CD14-positive monocyte (primary cell): ENCODE measurements at regions not wholly inside any gene's neighbourhood (a gene's known extent, or its start where the extent isn't known, plus 50 kb on each side); places are given as distances from the start of the nearest gene placed in this dataset.

ENCODE experiments used
- DNase-seq, 3 donors: peaks; one replicate each; pipeline ENCODE4 v3.0.0-alpha.2; 2011 to 2022
- H2AFZ ChIP-seq: 2 replicates; pipeline ENCODE4 v1.6.0; 2012; ENCODE audit warnings: mild to moderate bottlenecking, low read depth, low read length, inconsistent platforms; ENCODE audit not compliant: insufficient read depth, poor library complexity, severe bottlenecking
- H3K27ac ChIP-seq, 2 donors: 1 replicate in 1 of 2; 2 replicates in 1 of 2; pipeline ENCODE4 v1.5.1; 2012 to 2013; ENCODE audit warnings: low read length in 2 of 2, control low read depth in 1 of 2, inconsistent platforms in 1 of 2, low read depth in 1 of 2, mild to moderate bottlenecking in 1 of 2
- H3K27me3 ChIP-seq, 2 donors: one replicate each; pipeline versions ENCODE4 v1.6.0 to v1.6.1; 2011 to 2013; ENCODE audit warnings: low read length in 2 of 2; ENCODE audit not compliant: control insufficient read depth in 2 of 2, insufficient read depth in 2 of 2
- H3K36me3 ChIP-seq, 2 donors: replicated peaks in 1 of 2; 1 replicate in 1 of 2; 2 replicates in 1 of 2; pipeline versions ENCODE4 v1.5.1 to v1.6.1; 2012 to 2013; ENCODE audit warnings: low read length in 2 of 2, control low read depth in 1 of 2, inconsistent platforms in 1 of 2, mild to moderate bottlenecking in 1 of 2; ENCODE audit not compliant: insufficient read depth in 2 of 2, control insufficient read depth in 1 of 2
- H3K4me1 ChIP-seq, 2 donors: 1 replicate in 1 of 2; 2 replicates in 1 of 2; pipeline versions ENCODE4 v1.5.1 to v1.6.1; 2012 to 2013; ENCODE audit warnings: low read length in 2 of 2, control low read depth in 1 of 2, inconsistent platforms in 1 of 2, mild to moderate bottlenecking in 1 of 2, moderate library complexity in 1 of 2; ENCODE audit not compliant: insufficient read depth in 2 of 2, control insufficient read depth in 1 of 2
- H3K4me2 ChIP-seq: replicated peaks from 2 replicates; pipeline ENCODE3; 2012; ENCODE audit warnings: low read length, moderate library complexity, mild to moderate bottlenecking; ENCODE audit not compliant: poor library complexity, severe bottlenecking; ENCODE audit errors: extremely low read depth
- H3K4me3 ChIP-seq, 3 experiments: fragments of 200-600 bp in 1 of 3; sonication (generic) in 1 of 3; replicated peaks in 1 of 3; 1 replicate in 2 of 3; 2 replicates in 1 of 3; pipeline ENCODE4 v1.5.1; 2011 to 2013; ENCODE audit warnings: low read length in 3 of 3, mild to moderate bottlenecking in 3 of 3, control low read depth in 2 of 3, low read depth in 2 of 3, inconsistent platforms in 1 of 3, moderate library complexity in 1 of 3
- H3K79me2 ChIP-seq: 2 replicates; pipeline ENCODE4 v1.6.0; 2012; ENCODE audit warnings: mild to moderate bottlenecking, control low read depth, inconsistent platforms, low read length, moderate library complexity; ENCODE audit not compliant: insufficient read depth
- H3K9ac ChIP-seq: 2 replicates; pipeline ENCODE4 v1.6.0; 2017; ENCODE audit warnings: low read length, mild to moderate bottlenecking; ENCODE audit not compliant: insufficient read depth, poor library complexity, severe bottlenecking
- H3K9me3 ChIP-seq, 2 donors: replicated peaks in 1 of 2; 1 replicate in 1 of 2; 2 replicates in 1 of 2; pipeline versions ENCODE4 v1.5.1 to v1.6.1; 2012 to 2013; ENCODE audit warnings: low read length in 2 of 2, control low read depth in 1 of 2; ENCODE audit not compliant: control insufficient read depth in 1 of 2, insufficient read depth in 1 of 2
- H4K20me1 ChIP-seq: 2 replicates; pipeline ENCODE4 v1.6.0; 2012; ENCODE audit warnings: mild to moderate bottlenecking, low read length, control low read depth, moderate library complexity; ENCODE audit not compliant: insufficient read depth
- H3K27ac Mint-ChIP-seq, 7 donors: one replicate each; pipeline ENCODE4 v1.8.0; 2020; ENCODE audit warnings: mild to moderate bottlenecking in 7 of 7, mixed read lengths in 7 of 7, moderate library complexity in 6 of 7, inconsistent platforms in 2 of 7
- H3K27me3 Mint-ChIP-seq, 3 donors: one replicate each; pipeline ENCODE4 v1.8.0; 2021 to 2022; ENCODE audit warnings: low read depth in 3 of 3, mild to moderate bottlenecking in 3 of 3, mixed read lengths in 3 of 3, moderate library complexity in 3 of 3, inconsistent platforms in 1 of 3
- H3K36me3 Mint-ChIP-seq, 2 donors: one replicate each; pipeline ENCODE4 v1.8.0; 2020; ENCODE audit warnings: mixed read lengths in 2 of 2, inconsistent platforms in 1 of 2, mild to moderate bottlenecking in 1 of 2
- H3K4me1 Mint-ChIP-seq: one replicate; pipeline ENCODE4 v1.8.0; 2020; ENCODE audit warnings: mild to moderate bottlenecking, mixed read lengths
- H3K4me3 Mint-ChIP-seq, 2 donors: one replicate each; pipeline ENCODE4 v1.8.0; 2020; ENCODE audit warnings: mild to moderate bottlenecking in 2 of 2, mixed read lengths in 2 of 2, moderate library complexity in 1 of 2
- H3K9me3 Mint-ChIP-seq, 7 donors: one replicate each; pipeline ENCODE4 v1.8.0; 2020 to 2022; ENCODE audit warnings: mixed read lengths in 7 of 7, mild to moderate bottlenecking in 6 of 7, moderate library complexity in 6 of 7, inconsistent platforms in 2 of 7
- WGBS: methylation state at CpG from one replicate; pipeline ENCODE4 v1.1.5; 2013; ENCODE audit warnings: missing lambda C conversion rate; ENCODE audit not compliant: insufficient coverage; 5-methylcytosine and 5-hydroxymethylcytosine counted together
- intact Hi-C, 2 donors: fragments of 100-400 bp; cut with micrococcal nuclease; formaldehyde crosslinking; loops; one replicate each; pipeline versions ENCODE4 v1.15.0 to v1.15.1; 2023
- TF ChIP-seq, protein P1 (sequence below): fragments of 200-600 bp; IDR thresholded peaks from one replicate; pipeline ENCODE4 v1.8.0; 2022; ENCODE audit warnings: antibody characterized with exemption, mild to moderate bottlenecking

DNA sequence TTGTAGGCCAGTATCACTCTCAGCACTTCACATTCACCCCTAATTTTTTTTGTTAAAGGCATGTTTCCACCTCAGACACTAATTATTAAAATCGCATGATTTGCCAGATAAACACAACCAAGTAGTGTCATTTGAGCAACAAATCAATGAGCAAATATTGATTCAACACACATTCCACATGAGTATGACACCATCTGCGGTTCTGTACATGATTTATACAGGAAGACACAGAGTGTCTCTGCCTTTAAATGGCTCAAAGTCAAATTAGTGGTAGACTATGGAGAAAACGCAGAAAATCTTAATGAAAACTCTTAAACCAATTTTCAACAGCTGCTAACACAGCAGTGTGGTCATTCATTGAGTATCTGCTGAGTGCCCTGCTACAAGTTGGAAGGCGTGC is 300.2 kb downstream of the SOX4 start:
- no peaks in the 10 kb centered on the region for H4K20me1 ChIP-seq
- no peaks in the 10 kb centered on the region for H3K4me1 ChIP-seq
- H3K4me3 ChIP-seq: no peak overlapping the region
- H3K9me3 Mint-ChIP-seq: peaks cover 0 to 5% (median 2%) of the 10 kb centered on the region in 7 donors
- H3K27me3 ChIP-seq: no peaks in the 10 kb centered on the region
- intact Hi-C loops: no loop called here
- H3K4me2 ChIP-seq: no peak overlapping the region
- no peaks in the 10 kb centered on the region for H3K9me3 ChIP-seq
- TF ChIP-seq, protein P1, sequence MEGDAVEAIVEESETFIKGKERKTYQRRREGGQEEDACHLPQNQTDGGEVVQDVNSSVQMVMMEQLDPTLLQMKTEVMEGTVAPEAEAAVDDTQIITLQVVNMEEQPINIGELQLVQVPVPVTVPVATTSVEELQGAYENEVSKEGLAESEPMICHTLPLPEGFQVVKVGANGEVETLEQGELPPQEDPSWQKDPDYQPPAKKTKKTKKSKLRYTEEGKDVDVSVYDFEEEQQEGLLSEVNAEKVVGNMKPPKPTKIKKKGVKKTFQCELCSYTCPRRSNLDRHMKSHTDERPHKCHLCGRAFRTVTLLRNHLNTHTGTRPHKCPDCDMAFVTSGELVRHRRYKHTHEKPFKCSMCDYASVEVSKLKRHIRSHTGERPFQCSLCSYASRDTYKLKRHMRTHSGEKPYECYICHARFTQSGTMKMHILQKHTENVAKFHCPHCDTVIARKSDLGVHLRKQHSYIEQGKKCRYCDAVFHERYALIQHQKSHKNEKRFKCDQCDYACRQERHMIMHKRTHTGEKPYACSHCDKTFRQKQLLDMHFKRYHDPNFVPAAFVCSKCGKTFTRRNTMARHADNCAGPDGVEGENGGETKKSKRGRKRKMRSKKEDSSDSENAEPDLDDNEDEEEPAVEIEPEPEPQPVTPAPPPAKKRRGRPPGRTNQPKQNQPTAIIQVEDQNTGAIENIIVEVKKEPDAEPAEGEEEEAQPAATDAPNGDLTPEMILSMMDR: no peak
- H3K9ac ChIP-seq: no peak overlapping the region
- H2AFZ ChIP-seq: peak overlapping the region; percentile 2
- no peaks in the 10 kb centered on the region for H3K36me3 ChIP-seq
- H3K36me3 Mint-ChIP-seq: no peaks in the 10 kb centered on the region
- no peaks in the 10 kb centered on the region for H3K4me1 Mint-ChIP-seq
- no peak overlapping the region for H3K27ac ChIP-seq
- H3K79me2 ChIP-seq: no peaks in the 10 kb centered on the region
- 100% methylated on average over 1 of the region's 4 CpGs for WGBS
- no peak for DNase-seq
- no peak overlapping the region for H3K4me3 Mint-ChIP-seq
- H3K27me3 Mint-ChIP-seq: no peaks in the 10 kb centered on the region
- no peak overlapping the region for H3K27ac Mint-ChIP-seq

DNA sequence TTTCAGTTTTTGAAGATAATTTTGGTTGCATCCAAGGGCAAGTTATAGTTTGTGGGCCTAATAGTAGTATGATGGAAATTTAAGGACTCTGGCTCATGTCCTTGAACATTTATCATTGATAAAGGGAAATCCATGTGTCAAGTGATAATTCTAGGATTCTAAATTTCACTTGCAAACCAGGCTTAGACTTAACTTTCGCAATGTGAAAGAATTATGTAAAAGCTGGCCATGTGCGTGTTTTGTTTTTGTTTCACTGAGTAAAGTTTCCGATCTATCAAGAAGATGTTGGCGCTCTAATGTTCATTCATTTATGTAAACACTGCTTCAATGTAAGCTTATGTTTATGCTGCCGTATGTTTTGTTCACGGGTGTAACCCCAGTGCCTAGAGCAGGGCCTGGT is 302.0 kb downstream of the SOX4 start:
- Mint-ChIP-seq H3K4me3 (no peak overlapping the region), H3K27me3 (no peaks in the 10 kb centered on the region), H3K9me3 (no peaks in the 10 kb centered on the region), H3K36me3 (no peaks in the 10 kb centered on the region), H3K27ac (no peak overlapping the region), H3K4me1 (peaks cover 5% of the 10 kb centered on the region)
- no peak overlapping the region for H3K27ac ChIP-seq
- H3K36me3 ChIP-seq: no peaks in the 10 kb centered on the region
- TF ChIP-seq, protein P1: no peak
- no peak overlapping the region for H3K4me2 ChIP-seq
- H3K9ac ChIP-seq: no peak overlapping the region
- DNase-seq: no peak
- no peaks in the 10 kb centered on the region for H3K79me2 ChIP-seq
- no peak overlapping the region for H2AFZ ChIP-seq
- H3K4me3 ChIP-seq: no peak overlapping the region
- H3K4me1 ChIP-seq: no peaks in the 10 kb centered on the region
- WGBS: 93% methylated on average over 5 of the region's 6 CpGs
- intact Hi-C loops: no loop called here
- no peaks in the 10 kb centered on the region for H3K27me3 ChIP-seq
- H4K20me1 ChIP-seq: no peaks in the 10 kb centered on the region
- no peaks in the 10 kb centered on the region for H3K9me3 ChIP-seq
